Fibroblast of lung (primary cell): ENCODE measurements at regions not wholly inside any gene's neighbourhood (a gene's known extent, or its start where the extent isn't known, plus 50 kb on each side); places are given as distances from the start of the nearest gene placed in this dataset.
"Not testable (repeated sequence)": the region's sequence is repeated elsewhere in the genome, so short reads cannot be mapped to it uniquely, and the experiment has no call there.

Experiments
- DNase-seq, 2 donors: peaks; one replicate each; pipeline versions ENCODE4 v3.0.0 to v3.0.0-alpha.2; 2010; ENCODE audit warnings: low read depth in 2 of 2
- H2AFZ ChIP-seq: 2 replicates; pipeline ENCODE4 v1.5.1; 2012; ENCODE audit warnings: low read length, control low read depth, inconsistent platforms
- H3K27ac ChIP-seq: 2 replicates; pipeline ENCODE4 v1.5.1; 2011; ENCODE audit warnings: low read length, control low read depth; ENCODE audit not compliant: insufficient read depth
- H3K27me3 ChIP-seq: 2 replicates; pipeline ENCODE4 v1.5.1; 2011; ENCODE audit warnings: mild to moderate bottlenecking, low read length; ENCODE audit not compliant: control insufficient read depth, insufficient read depth
- H3K36me3 ChIP-seq: 2 replicates; pipeline ENCODE4 v1.5.1; 2011; ENCODE audit warnings: low read length; ENCODE audit not compliant: control insufficient read depth, insufficient read depth
- H3K4me1 ChIP-seq: 2 replicates; pipeline ENCODE4 v1.5.1; 2011; ENCODE audit warnings: low read length; ENCODE audit not compliant: control insufficient read depth, insufficient read depth; ENCODE audit errors: extremely low read depth
- H3K4me2 ChIP-seq: 2 replicates; pipeline ENCODE4 v1.5.1; 2011; ENCODE audit warnings: low read length, control low read depth; ENCODE audit not compliant: insufficient read depth; ENCODE audit errors: extremely low read depth
- H3K4me3 ChIP-seq, 4 experiments: fragments of 200-600 bp in 1 of 4; sonication (generic) in 1 of 4; replicated peaks in 1 of 4; 2 replicates each; pipeline ENCODE4 v1.5.1; 2011 to 2016; ENCODE audit warnings: low read length in 4 of 4, low read depth in 3 of 4, mild to moderate bottlenecking in 3 of 4, control low read depth in 2 of 4, inconsistent platforms in 1 of 4, mixed read lengths in 1 of 4; ENCODE audit not compliant: insufficient read depth in 1 of 4; ENCODE audit errors: control extremely low read depth in 1 of 4
- H3K79me2 ChIP-seq: 2 replicates; pipeline ENCODE4 v1.5.1; 2012; ENCODE audit warnings: mild to moderate bottlenecking, low read length, inconsistent platforms; ENCODE audit not compliant: control insufficient read depth, insufficient read depth
- H3K9ac ChIP-seq: 2 replicates; pipeline ENCODE4 v1.5.1; 2011; ENCODE audit warnings: mild to moderate bottlenecking, low read length, control low read depth; ENCODE audit not compliant: insufficient read depth
- H3K9me3 ChIP-seq: 2 replicates; pipeline ENCODE4 v1.5.1; 2012; ENCODE audit warnings: low read depth, low read length; ENCODE audit not compliant: control insufficient read depth, insufficient read depth
- H4K20me1 ChIP-seq: 2 replicates; pipeline ENCODE4 v1.5.1; 2011; ENCODE audit warnings: low read length; ENCODE audit not compliant: control insufficient read depth, insufficient read depth; ENCODE audit errors: extremely low read depth
- CTCF ChIP-seq, 2 donors: IDR thresholded peaks in 1 of 2; conservative IDR thresholded peaks in 1 of 2; 1 replicate in 1 of 2; 2 replicates in 1 of 2; pipeline ENCODE4 v1.5.1; 2011 to 2012; ENCODE audit warnings: low read length in 2 of 2, control low read depth in 1 of 2, inconsistent platforms in 1 of 2, low read depth in 1 of 2, mild to moderate bottlenecking in 1 of 2
- EZH2 ChIP-seq: IDR thresholded peaks from 2 replicates; pipeline ENCODE4 v1.5.1; 2012; ENCODE audit warnings: low read length, control low read depth, mild to moderate bottlenecking; ENCODE audit errors: missing control alignments

DNA sequence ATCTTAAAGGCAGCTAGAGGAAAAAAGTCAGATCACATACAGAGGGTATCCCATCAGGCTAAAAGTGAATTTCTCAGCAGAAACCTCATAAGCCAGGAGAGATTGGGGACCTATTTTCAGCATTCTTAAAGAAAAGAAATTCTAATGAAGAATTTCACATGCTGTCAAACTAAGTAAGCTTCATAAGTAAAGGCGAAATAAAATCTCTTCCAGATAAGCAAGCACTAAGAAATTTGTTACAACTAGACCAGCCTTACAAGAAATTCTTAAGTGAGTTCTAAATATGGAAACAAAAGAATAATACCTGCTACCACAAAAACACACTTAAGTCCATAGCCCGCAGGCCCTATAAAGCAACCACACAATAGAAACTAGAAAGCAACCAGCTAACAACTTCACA is 186.1 kb downstream of the ETAA1 start:
- no peak for TF ChIP-seq CTCF (conservative IDR thresholded peaks at IDR 0.05 in 1 of 2, IDR thresholded peaks at IDR 0.05 in 1 of 2; ENCODE audit: low read depth in 1 of 2, low read length in 2 of 2)
- TF ChIP-seq EZH2 = no peak
- no peak for DNase-seq
- Histone ChIP-seq H3K4me1 (no peaks in the 10 kb centered on the region), H3K36me3 (no peaks in the 10 kb centered on the region), H3K4me3 (no peak overlapping the region), H2AFZ (no peak overlapping the region), H3K9ac (no peak overlapping the region), H3K9me3 (no peaks in the 10 kb centered on the region), H3K79me2 (no peaks in the 10 kb centered on the region), H3K27me3 (no peaks in the 10 kb centered on the region), H3K27ac (no peak overlapping the region), H4K20me1 (no peaks in the 10 kb centered on the region), H3K4me2 (no peak overlapping the region)

- DNase-seq = no peak
- no peak for TF ChIP-seq EZH2
- TF ChIP-seq CTCF (conservative IDR thresholded peaks at IDR 0.05 in 1 of 2, IDR thresholded peaks at IDR 0.05 in 1 of 2; ENCODE audit: low read depth in 1 of 2, low read length in 2 of 2) = no peak
- Histone ChIP-seq H2AFZ (no peak overlapping the region), H3K4me1 (no peaks in the 10 kb centered on the region), H3K4me3 (no peak overlapping the region), H3K79me2 (no peaks in the 10 kb centered on the region), H3K9me3 (no peaks in the 10 kb centered on the region), H4K20me1 (no peaks in the 10 kb centered on the region), H3K27ac (no peak overlapping the region), H3K9ac (no peak overlapping the region), H3K27me3 (no peaks in the 10 kb centered on the region), H3K4me2 (no peak overlapping the region), H3K36me3 (no peaks in the 10 kb centered on the region)
Measured at GRCh38 chr2:67585400-67585799, 188.3 kb downstream of the ETAA1 start.

- not testable (repeated sequence) for H3K27me3 ChIP-seq, H3K9ac ChIP-seq, H3K27ac ChIP-seq, H3K9me3 ChIP-seq, H2AFZ ChIP-seq, H3K79me2 ChIP-seq, H4K20me1 ChIP-seq, H3K4me2 ChIP-seq, DNase-seq, H3K4me3 ChIP-seq, H3K36me3 ChIP-seq, H3K4me1 ChIP-seq
Measured at GRCh38 chr2:67589121-67589520, 192.0 kb downstream of the ETAA1 start.

GRCh38 chr2:67594522-67594921 is 197.4 kb downstream of the ETAA1 start:
- DNase-seq, H3K27ac ChIP-seq, H2AFZ ChIP-seq, H3K9me3 ChIP-seq, H4K20me1 ChIP-seq, H3K4me1 ChIP-seq, H3K79me2 ChIP-seq, H3K36me3 ChIP-seq, H3K27me3 ChIP-seq, H3K4me2 ChIP-seq, H3K4me3 ChIP-seq, H3K9ac ChIP-seq: not testable (repeated sequence)
